ENCODE measurements at regions not wholly inside any gene's neighbourhood (a gene's known extent, or its start where the extent isn't known, plus 50 kb on each side); places are given as distances from the start of the nearest gene placed in this dataset.

DNA sequence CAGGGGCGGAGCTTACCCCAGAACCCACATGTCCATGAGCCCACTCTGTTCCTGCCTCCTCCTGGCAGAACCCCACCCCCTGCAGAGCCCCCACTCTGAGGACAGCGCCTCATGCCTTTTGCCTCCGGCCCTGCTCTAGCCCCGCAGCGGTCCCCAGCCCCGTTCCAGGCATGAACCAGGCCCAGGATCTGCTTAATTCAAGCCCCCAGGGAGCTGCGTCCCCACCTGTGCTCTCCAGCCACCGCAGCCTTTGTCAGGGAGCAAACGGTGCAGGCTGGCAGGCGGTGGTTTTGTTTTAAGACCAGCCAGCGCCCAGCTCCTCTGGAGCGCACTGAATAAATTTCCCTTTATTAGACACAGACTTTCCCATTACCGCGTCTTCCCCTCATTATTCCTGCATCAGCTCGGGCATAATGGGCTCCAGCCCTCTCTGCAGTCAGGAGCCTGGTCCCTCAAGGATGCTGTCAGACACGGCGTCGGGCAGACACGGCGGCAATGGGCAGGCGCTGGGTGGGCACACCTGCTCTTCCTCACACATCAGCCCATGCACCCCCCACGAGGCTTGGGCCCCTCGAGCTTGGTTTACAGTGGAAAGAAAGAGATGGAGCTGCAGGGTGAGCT is 137.6 kb downstream of the OLFM1 start:
- Histone ChIP-seq H3K27me3 (no peaks in the 10 kb centered on the region), H3K36me3 (no peaks in the 10 kb centered on the region), H3K27ac (no peak overlapping the region), H3K4me3 (no peak overlapping the region), H3K4me1 (no peaks in the 10 kb centered on the region), H3K9me3 (no peaks in the 10 kb centered on the region)
- DNase-seq = peak in 1 of 3 donors; percentile 38
- TF ChIP-seq POLR2A (IDR thresholded peaks at IDR 0.05) = no peak
- TF ChIP-seq CTCF (IDR thresholded peaks at IDR 0.05) = no peak

GRCh38 chr9:135225619-135226228 is 138.3 kb downstream of the OLFM1 start:
- H3K4me1 ChIP-seq = no peaks in the 10 kb centered on the region
- no peak for DNase-seq

GRCh38 chr9:135226369-135227050 is 139.0 kb downstream of the OLFM1 start:
- DNase-seq = peak in 1 of 3 donors; percentile 30
- TF ChIP-seq CTCF (IDR thresholded peaks at IDR 0.05) = no peak
- no peak for TF ChIP-seq POLR2A (IDR thresholded peaks at IDR 0.05)
- Histone ChIP-seq H3K9me3 (no peaks in the 10 kb centered on the region), H3K4me3 (no peak overlapping the region), H3K27me3 (no peaks in the 10 kb centered on the region), H3K27ac (no peak overlapping the region), H3K36me3 (no peaks in the 10 kb centered on the region), H3K4me1 (no peaks in the 10 kb centered on the region)

More at GRCh38 chr9:135225619-135226228, 138.3 kb downstream of the OLFM1 start:
- Histone ChIP-seq H3K27me3 (no peaks in the 10 kb centered on the region), H3K9me3 (no peaks in the 10 kb centered on the region), H3K36me3 (no peaks in the 10 kb centered on the region), H3K27ac (no peak overlapping the region), H3K4me3 (no peak overlapping the region)
- TF ChIP-seq POLR2A (IDR thresholded peaks at IDR 0.05) (no peak), CTCF (IDR thresholded peaks at IDR 0.05) (no peak)

DNA sequence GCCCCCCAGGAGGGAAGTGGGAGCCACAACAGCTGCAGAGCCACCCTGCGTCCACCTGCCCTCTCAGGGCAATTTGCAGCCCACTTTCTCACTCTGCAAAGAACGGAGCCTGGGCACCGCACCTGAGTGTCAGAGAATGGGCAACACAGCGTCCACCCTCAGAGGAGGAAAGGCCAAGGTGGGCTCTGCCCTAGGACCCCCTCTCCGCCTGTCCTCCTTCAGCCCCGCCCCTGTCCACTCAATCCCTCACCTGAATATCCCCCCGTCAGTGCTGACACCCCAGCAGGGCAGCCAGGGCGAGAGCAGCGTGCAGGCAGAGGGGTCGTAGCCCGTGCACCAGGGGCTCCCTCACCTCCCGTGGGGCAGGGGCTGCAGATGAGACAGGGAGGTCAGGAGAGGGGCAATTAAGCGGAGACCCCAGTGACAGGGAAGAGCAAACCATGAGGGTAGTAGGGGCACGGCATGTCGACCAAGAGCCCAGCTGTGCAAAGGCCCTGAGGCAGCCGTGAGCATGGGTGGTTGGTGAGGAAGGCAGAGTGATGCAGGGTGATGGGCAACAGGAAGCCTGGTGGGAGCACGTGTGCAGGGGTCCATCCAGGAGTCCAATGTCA is 140.3 kb downstream of the OLFM1 start:
- DNase-seq = peak in 1 of 3 donors; percentile 18
- no peak for TF ChIP-seq CTCF (IDR thresholded peaks at IDR 0.05)
- TF ChIP-seq POLR2A (IDR thresholded peaks at IDR 0.05) = no peak
- Histone ChIP-seq H3K27ac (no peak overlapping the region), H3K27me3 (no peaks in the 10 kb centered on the region), H3K4me3 (no peak overlapping the region), H3K4me1 (no peaks in the 10 kb centered on the region), H3K36me3 (no peaks in the 10 kb centered on the region), H3K9me3 (no peaks in the 10 kb centered on the region)

GRCh38 chr9:135228345-135228982 is 141.0 kb downstream of the OLFM1 start:
- DNase-seq = peak in 1 of 3 donors; percentile 19
- no peak for TF ChIP-seq POLR2A (IDR thresholded peaks at IDR 0.05)
- no peak overlapping the region for H3K4me3 ChIP-seq
- no peak overlapping the region for H3K27ac ChIP-seq
- no peaks in the 10 kb centered on the region for H3K27me3 ChIP-seq
- H3K36me3 ChIP-seq = no peaks in the 10 kb centered on the region
- H3K4me1 ChIP-seq = no peaks in the 10 kb centered on the region
- no peaks in the 10 kb centered on the region for H3K9me3 ChIP-seq
